ENCODE measurements at regions not wholly inside any gene's neighbourhood (a gene's known extent, or its start where the extent isn't known, plus 50 kb on each side); places are given as distances from the start of the nearest gene placed in this dataset.

- TF ChIP-seq POLR2AphosphoS5 (IDR thresholded peaks at IDR 0.05) (no peak), CTCF (IDR thresholded peaks at IDR 0.05) (no peak), POLR2A (IDR thresholded peaks at IDR 0.05) (no peak)
These were observed 99.8 kb downstream of the TES start for GRCh38 chr7:116310141-116310540.
